NCI-H2081 treated with DMSO at 0.1 percent for 48 hours (cell line): ENCODE measurements at regions not wholly inside any gene's neighbourhood (a gene's known extent, or its start where the extent isn't known, plus 50 kb on each side); places are given as distances from the start of the nearest gene placed in this dataset.

ENCODE experiments used
- DNase-seq: peaks from one replicate; lab custom pipeline; 2025; lab: John Stamatoyannopoulos, UW

- no peak for DNase-seq
Observed at GRCh38 chr5:105414067-105414466, 1851.5 kb upstream of the NUDT12 start.

DNA sequence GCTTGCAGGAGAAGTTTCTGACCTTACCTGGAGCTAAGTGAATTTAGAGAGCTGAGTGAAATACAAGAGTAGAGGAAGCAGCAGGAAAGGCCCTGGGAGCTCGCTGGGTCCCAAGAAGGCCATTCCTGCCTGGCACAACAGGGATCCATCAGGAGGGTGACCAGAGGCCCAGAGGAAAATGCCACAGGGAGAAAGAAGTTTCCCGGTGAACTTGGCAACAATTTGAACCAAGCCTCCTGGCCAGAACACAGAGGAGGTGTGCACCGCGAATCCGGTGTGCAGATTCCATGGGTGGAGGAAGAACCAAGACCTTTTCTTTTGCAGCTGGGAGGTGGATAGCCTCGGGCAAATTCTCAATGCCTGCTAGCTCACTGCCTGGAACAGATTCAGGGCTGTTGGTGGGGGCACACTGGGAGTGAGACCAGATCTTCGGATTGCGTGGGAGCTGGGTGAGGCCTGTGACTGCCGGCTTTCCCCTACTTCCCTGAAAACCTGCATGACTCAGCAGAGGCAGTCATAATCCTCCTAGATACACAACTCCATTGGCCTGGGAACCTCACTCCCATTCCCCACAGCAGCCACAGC lies 1850.9 kb upstream of the NUDT12 start:
- DNase-seq = no peak

DNA sequence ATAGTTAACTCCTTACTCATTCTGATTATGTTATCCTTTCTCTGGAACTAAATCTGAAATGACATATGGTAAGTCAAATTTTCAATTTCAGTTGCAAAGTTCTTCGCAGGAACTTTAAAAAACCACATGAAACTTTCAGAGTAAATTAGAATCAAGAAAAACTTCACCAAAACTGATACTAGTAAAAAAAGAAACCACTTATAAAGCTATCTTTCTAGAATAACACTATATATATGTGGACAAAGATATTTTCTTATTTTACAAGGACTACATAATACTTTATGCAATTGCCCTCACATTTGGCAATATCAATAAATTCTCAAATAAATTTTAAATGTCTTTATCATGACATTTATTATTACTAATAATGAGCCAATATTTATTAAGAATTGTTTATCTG lies 1847.1 kb upstream of the NUDT12 start:
- DNase-seq = no peak

DNA sequence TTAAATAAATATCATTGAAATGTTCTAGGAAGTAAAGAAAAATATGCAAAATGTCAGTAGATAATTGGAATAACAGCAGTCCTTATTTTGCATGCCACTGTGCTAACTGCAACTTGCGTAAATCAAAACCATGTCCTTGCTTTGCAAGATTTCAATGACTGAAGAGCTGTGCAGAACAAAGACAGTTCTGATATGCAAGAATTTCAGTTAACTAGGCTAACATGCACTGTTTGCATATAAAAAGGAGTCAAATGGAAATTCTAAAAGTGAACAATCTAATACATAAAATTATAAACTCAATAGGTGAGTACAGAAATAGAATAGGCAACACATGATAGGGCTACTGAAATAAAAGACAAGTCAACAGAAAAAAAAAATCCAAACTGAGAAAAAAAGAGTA lies 1844.6 kb upstream of the NUDT12 start:
- DNase-seq = no peak

- no peak for DNase-seq
Observed at GRCh38 chr5:105397749-105398148, 1835.2 kb upstream of the NUDT12 start.

DNA sequence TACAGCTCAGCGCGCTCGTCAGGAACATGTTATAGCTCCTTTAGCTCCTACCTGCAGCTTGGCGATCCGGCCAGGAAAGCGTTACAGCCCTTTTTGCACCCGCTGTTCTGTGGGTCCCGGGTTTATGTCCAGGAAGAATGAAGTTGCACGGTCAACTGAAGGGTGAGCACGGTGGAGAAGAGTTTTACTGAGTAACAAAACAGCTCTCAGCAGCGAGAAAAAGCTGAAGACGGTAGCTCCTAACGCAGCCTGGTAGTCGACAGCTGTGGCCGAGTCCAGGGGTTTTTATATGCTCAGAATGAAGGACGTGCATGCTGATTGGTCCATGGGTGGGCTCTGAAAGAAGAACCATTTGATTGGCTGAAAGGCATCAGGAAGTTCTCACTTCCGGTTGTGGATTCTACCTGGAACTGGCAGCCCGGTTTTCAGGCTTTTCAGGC lies 1830.1 kb upstream of the NUDT12 start:
- no peak for DNase-seq

DNA sequence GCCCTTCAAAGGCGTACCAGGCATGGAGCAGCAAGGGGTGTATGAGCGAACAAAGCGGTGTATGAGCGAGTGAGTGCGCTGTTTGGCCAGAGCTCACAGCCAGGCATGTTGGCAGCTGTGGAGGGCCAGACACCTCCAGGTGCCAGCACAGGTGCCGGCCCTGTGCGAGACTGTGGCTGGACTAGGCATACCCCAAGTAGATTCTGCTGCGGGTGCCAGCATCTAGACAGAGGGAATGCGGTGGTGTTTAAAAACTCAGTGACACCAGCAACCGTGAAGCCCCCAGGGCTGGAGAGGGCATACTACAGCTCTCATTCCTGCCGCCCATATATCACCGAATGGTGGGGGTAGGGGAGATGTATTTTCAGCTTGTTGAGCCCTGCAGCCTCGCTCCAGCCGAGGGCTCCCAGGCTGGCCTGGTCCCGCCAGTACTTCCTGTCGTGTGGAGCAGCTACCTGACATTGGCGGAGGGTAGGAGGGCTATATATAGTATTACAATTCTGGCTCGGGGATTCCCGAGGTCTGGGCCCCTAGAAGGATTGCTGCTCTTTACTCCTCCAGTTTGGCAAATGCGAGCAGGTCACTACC lies 1829.6 kb upstream of the NUDT12 start:
- DNase-seq = no peak

- no peak for DNase-seq
Observed at GRCh38 chr5:105380126-105380525, 1817.5 kb upstream of the NUDT12 start.

- no peak for DNase-seq
Observed at GRCh38 chr5:105371169-105371568, 1808.6 kb upstream of the NUDT12 start.

- DNase-seq = no peak
Observed at GRCh38 chr5:105350486-105351140, 1788.0 kb upstream of the NUDT12 start.

DNA sequence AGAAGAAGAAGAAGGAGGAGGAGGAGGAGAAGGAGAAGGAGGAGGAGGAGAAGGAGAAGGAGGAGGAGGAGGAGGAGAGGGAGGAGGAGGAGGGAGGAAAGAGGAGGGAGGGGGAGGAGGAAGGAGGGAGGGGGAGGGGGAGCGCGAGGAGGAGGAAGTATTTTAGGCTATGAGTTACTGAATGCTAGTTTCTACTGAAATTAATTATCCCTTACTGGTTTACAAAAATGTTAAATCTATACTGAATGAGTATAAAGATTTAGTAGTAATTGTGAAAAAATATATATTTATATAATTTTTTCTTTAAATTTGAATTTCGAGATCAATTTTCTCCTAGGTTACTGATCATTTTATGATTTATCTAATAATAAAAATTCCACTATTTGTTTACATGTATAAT lies 1769.0 kb upstream of the NUDT12 start:
- DNase-seq = no peak

DNA sequence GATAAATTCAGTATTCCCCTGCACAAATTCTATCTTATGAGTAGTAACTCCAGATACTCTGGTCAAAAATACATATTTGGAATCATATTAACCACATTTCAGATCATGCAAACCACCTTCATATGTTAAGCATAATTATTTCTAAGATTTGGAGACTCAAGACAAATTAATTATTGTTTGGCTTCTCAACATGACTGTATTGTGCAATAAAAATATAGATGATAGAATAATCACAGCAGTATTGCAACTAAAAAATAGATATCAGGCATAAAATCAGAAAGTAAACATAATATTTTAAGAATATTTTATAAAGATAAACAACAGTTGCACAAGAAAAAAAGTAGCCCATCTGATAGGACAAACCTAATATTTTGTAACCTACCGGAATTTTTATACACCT lies 1767.6 kb upstream of the NUDT12 start:
- DNase-seq = no peak

DNA sequence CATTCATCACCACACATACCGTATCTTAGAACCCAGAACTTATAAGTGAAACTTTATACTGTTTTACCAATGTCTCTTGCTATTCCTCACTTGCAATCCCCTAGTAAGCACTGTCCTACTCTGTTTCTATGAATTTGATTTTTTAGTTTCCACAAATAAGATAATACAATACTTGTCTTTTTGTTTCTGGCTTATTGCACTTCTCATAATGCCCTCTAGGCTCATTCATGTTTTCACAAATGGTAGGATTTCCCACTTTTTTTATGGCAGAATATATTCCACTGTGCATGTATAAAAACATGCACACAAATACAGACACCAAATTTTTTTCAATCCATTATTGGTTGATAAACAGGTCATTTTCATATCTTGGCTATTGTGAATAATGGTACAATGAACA lies 1742.3 kb upstream of the NUDT12 start:
- DNase-seq = no peak

DNA sequence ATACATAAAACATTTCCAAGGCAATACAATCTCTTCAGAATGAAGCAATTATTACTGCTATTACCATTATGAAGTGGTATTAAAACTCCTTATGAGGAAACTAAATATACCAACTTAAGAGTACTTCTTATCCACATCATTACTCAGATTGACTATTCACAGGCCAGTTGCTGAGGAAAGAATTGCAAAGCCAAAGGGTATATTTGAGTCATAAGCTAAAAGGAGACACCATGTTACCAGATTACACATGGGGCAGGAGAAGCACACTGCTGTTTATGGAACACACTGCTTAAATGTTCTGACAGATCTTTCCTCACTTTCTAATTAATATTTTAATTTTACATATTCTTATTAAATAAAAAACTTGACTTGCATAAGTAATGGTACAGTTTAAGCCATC lies 1726.4 kb upstream of the NUDT12 start:
- DNase-seq = no peak

- no peak for DNase-seq
Observed at GRCh38 chr5:105283134-105283533, 1720.5 kb upstream of the NUDT12 start.

DNA sequence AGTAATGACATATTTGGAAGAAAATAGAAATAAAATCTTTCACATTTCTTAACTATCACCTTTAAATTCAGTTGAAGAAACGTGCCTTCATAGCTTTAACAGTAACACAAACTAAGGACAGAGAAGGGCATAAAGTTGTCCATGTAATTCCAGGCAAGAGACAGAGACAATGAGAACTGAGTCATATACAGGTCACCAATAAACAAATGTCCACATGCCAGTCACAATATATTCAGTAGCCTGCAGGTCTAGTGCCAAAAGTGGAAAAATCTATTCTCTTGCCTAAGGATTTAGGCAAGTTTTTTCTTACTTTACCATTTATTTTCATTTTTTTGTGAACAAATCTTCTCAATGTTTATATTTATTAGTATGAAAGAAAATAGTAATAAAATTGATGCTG lies 1711.5 kb upstream of the NUDT12 start:
- DNase-seq = no peak

DNA sequence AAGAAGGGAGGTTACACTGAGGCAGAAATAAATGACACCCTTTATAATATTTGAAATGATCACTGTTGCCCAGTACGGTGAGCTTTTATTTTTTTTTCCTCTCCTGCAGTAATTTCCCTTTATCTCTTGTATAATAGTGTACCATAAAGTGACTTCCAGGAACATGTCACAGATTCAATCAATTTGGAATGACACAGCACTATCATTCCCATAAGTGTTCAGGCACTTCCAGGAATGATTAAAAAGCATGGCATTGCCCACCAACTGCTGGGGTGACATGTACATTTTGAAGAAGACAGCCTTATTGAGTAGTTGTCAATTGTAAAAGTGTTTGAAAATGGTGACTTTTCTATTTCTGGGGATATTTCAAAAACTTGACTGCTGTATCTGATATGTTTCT lies 1700.9 kb upstream of the NUDT12 start:
- DNase-seq = no peak

DNA sequence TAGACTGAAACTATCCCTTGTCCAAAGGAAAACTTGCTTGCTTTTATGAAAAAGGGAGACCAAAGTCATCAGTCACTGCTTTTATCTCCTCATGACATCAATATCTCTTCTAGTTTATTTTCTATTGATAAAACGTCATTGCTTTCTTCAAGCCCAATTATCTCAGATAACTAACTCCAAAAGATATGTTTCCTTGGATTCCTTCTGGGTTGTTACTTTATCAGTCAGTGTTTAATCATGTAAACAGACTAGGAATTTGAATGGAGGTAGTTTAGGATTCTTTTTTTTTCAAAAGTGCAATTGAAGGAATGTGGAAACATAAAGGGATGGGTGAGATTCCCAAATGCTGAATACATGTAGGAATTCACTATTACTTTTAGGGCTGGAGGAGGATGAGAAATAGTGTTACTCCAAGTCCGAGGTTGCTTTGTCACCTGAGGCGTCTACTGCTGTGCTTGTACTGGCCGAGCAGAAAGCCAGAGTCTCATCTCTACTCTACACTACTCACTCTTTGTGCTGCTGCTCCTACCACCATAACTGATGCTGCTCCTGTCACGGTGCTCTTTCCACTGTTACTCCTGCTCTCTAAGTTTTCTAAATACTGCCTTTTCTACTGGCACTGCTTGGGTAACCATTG lies 1697.1 kb upstream of the NUDT12 start:
- no peak for DNase-seq

GRCh38 chr5:105238561-105238960 lies 1676.0 kb upstream of the NUDT12 start:
- DNase-seq = no peak

- no peak for DNase-seq
Observed at GRCh38 chr5:105230516-105231157, 1668.0 kb upstream of the NUDT12 start.

GRCh38 chr5:105218018-105218417 lies 1655.4 kb upstream of the NUDT12 start:
- no peak for DNase-seq

DNA sequence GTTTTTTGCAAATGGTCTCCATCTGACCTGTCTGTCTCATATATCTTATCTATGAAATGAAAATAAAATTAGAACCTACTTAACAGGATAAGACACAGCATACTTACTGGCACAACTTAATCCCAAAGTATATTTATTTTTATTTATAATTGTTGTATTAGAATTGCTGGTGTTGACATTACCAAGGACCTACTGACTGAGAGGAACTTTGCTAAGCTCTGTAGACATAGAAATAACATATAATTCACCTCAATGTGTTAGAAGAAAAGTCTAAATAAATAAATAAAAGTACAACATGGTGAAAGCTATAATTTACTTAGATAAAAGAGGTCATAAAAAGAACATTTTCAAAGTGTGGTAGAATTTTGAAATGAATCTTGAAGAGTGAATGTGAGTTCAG lies 1650.5 kb upstream of the NUDT12 start:
- DNase-seq = no peak

- no peak for DNase-seq
Observed at GRCh38 chr5:105207066-105207465, 1644.5 kb upstream of the NUDT12 start.
